Stimulated activated CD4-positive, alpha-beta T cell treated with anti-CD3 and anti-CD28 coated beads, Interleukin-15, amount 100 ng/mL, for 1 hour (primary cell): ENCODE measurements at regions not wholly inside any gene's neighbourhood (a gene's known extent, or its start where the extent isn't known, plus 50 kb on each side); places are given as distances from the start of the nearest gene placed in this dataset.

Experiments used
- DNase-seq, 2 donors: peaks; one replicate each; pipeline ENCODE4 v3.0.0-alpha.2; 2020; ENCODE audit warnings: low read depth in 1 of 2, low spot score in 1 of 2

DNA sequence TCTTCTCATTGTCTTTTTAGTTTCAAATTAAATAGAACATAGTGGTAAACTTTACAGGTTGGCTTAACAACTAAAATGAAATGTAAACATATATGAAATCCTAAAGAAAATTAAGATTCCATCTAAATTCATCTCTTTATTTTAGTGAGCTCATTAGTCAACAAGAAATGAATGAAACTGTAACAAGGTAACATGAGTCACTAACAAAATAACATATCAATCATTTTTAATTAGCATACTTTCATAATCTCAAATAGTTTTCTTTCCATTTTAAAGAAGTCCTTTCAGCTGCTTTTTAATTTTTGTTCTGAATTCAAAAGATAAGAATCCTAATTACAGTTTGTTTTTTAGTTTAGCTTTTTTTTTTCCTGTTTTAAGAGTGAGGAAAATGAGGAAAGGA, 688.6 kb upstream of the TENM4 start:
- no peak for DNase-seq

- no peak for DNase-seq
Measured at GRCh38 chr11:80122211-80122610, 681.4 kb upstream of the TENM4 start.

GRCh38 chr11:80118073-80118472, 677.2 kb upstream of the TENM4 start:
- DNase-seq = no peak

- no peak for DNase-seq
Measured at GRCh38 chr11:80116796-80117195, 676.0 kb upstream of the TENM4 start.

DNA sequence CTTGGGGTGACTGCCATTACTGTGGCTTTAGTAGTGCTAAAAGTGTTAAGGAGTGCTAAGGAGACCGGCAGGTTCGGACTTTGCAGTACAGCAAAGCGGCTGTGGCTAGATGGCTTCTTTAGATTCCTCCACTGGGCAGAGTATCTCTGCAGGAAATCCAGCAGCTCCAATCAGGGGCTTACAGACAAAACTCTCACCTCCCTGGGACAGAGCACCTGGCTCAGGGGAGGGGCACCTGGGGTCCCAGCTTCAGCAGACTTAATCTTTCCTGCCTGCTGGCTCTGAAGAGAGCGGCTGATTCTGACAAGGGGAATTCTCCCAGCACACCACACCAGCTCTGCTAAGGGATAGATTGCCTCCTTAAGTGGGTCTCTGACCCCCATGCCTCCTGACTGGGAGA, 668.8 kb upstream of the TENM4 start:
- DNase-seq = no peak

GRCh38 chr11:80109031-80109430, 668.2 kb upstream of the TENM4 start:
- DNase-seq = no peak

DNA sequence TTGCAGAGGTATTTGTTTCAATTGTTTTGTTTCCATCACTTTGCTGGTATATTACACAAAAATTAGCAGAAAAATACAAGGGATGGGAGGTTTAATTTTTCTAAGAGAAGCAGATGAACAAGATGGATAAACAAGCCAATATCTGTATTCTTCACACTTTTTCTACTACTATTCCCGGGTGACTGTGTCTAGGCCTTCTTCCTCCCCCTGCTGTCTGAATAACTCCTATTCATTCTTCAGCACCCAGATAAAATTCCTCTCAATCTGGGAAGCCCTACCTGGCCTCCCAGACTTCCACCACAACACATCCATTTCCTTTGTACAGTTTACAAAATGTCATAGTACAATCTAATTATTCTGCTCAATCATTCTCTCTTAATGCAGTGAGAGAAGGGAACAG, 666.6 kb upstream of the TENM4 start:
- DNase-seq = no peak

GRCh38 chr11:80104191-80104590, 663.4 kb upstream of the TENM4 start:
- DNase-seq = no peak

GRCh38 chr11:80103142-80103859, 662.5 kb upstream of the TENM4 start:
- DNase-seq = no peak

GRCh38 chr11:80097146-80097545, 656.3 kb upstream of the TENM4 start:
- DNase-seq = no peak

- no peak for DNase-seq
Measured at GRCh38 chr11:80096736-80097135, 655.9 kb upstream of the TENM4 start.

GRCh38 chr11:80086496-80087055, 645.7 kb upstream of the TENM4 start:
- no peak for DNase-seq

DNA sequence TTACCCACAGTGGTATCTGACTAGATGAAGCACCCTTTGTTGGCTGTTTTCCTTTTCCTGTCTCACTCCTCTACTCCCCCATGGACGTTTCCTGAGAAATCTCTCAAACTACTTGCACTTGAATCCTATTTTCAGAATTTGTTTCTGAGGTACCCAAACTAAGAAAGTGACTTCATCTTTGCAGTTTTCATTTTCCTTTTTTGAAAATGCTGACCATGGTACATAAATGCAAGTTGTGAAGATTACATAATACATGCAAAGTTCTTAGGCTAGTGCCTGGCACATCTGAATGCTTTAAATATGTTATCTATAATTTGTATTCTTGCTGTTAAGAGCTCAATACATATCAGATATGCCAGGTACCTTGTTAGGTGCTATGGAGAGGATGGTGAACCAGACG, 644.7 kb upstream of the TENM4 start:
- no peak for DNase-seq

GRCh38 chr11:80084608-80085007, 643.8 kb upstream of the TENM4 start:
- no peak for DNase-seq

GRCh38 chr11:80083531-80083951, 642.7 kb upstream of the TENM4 start:
- no peak for DNase-seq

DNA sequence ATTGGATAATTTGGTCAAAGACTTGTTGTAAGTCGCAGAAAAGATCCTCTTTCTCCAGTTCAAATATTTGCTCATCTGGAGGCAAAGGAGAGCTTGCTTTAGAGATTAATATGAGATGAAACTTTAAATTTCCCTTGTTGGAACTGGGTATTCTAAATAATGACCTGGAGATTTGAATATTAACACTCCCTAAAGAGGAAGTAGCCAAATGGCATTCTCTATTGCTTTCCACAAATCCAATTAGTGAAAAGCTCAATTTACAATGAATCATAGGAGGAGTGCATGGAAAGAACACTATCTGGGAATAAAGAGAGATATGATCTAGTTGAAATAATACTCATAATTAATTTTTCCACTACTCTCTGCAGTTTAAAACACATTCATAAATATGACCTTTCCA, 641.6 kb upstream of the TENM4 start:
- DNase-seq = no peak

DNA sequence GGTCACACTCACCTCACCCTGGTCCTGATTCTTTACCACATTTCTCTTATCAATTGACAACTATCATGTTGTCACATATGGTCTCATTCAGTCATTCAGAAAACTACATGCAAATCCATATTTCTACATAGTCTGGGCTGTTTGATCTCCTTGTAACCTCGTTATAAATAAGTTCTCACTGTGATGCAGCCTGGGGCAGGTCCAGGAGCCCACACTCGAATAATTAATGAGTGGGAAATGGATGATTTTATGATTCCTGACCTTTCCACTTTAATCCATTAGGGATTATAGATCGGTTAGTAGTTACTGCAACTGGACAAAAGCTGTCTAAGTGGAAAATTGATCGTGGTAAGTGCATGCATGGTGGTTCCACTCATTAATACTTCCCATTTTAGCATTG, 636.3 kb upstream of the TENM4 start:
- DNase-seq = no peak

- no peak for DNase-seq
Measured at GRCh38 chr11:80074837-80075236, 634.0 kb upstream of the TENM4 start.

DNA sequence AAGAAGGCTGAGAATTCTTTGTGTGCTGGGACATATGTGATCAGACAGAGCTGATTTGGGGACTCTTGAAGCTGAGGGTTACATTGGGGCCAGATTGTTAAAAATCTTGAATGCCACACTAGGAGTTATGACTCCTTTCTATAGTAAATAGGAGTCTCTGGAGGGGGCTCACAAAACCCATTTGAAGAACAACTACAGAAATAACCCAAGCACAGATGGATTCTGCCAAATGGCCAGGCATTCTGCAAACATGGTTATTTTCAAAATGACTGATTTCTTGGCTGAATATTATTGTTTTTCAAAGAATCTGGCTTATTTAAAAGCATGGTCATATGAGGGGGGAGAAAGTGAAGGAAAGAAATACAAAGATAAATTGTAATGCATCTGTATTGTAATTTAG, 625.5 kb upstream of the TENM4 start:
- no peak for DNase-seq

DNA sequence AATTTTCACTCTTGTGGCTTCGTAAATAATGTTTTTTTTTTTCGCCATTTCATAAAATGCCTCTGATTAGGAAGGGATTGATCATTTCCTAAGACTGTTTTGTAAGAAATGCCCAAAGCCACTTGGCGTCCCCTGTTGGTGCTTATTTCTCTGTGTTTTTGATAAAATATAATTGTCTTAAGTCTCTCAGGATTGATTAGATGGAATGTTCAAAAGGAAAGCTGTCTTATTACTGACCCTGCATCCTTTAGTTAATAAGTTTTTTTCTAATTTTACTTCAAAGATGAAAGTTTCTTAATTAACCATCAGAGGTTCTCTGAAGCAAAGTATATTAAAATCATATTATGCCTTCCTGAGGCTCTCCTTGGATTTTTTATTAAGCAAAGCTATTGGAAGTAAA, 624.3 kb upstream of the TENM4 start:
- no peak for DNase-seq

DNA sequence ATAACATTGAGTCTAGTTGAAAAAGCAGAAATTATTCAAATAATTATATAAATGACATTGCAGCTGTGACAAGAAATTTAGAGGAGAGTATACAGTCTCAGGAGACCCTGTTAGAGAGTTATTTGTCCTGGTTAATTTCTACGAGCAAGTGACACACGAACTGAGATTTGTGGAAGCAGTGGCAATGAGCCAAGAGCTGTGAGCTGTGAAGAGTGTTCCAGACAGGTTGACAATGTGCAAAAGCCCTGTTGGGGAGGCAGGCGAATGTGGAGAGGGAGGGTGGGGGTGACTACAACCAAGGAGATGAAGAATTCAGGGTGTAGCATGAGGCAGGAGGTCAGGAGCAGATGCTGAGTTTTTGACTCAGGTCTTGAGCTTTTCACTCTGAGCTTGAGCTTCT, 620.2 kb upstream of the TENM4 start:
- DNase-seq = no peak

DNA sequence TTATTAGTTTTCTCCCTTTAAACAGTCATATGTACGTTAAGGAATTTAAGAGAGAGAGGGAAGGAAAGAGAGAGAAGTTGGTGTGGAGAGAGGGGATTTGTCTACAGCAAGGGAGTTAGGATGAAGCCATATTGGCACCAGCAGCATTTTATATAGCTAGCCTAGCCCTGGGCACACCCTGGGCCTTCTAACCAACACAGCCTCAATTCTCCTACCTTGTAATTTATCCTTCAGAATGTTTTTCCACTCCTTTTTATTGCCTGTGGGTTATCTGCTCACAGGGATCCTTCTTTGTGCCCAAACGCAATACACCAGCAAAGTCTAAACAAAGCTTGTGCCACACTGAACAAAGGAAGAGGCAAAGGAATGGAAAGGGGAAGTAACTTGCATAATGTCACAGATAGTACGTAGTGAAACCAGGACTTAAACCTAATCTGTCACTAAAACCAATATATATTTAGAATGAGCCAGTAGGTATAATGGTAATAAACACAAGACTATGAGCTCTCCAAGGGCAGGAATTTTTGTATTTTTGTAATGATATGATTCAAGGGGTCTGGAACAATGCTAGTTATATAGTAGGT, 613.8 kb upstream of the TENM4 start:
- no peak for DNase-seq

DNA sequence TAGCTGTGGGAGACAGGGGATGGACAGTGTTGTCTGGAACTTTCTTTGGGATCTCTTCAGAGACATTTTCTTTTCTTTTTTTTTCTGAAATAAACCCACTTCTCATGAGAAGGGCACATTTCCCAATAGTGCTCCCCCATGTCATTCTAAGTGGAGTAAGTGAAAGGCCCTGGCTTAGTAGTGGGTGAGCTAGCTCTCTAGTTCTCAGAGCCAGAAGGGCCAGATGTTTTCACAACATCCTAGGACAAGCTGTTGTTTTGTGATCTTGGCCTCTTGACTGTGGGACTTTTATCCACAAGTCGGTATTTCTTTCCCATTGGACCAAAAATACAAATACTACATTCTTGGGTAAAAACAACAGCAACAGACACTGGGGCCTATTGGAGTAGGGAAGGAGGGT, 607.7 kb upstream of the TENM4 start:
- no peak for DNase-seq
